H1 (cell line): ENCODE measurements at regions not wholly inside any gene's neighbourhood (a gene's known extent, or its start where the extent isn't known, plus 50 kb on each side); places are given as distances from the start of the nearest gene placed in this dataset.

ENCODE experiments used
- CTCF ChIA-PET: fragments of 300-600 bp; sonication (Branson Sonifier 250); formaldehyde crosslinking; loops from one replicate; lab custom pipeline; 2021; ENCODE audit not compliant: partially characterized antibody; lab: Charles Lee
- POLR2A ChIA-PET: fragments of 300-600 bp; sonication (Branson Sonifier 250); formaldehyde crosslinking; loops from one replicate; lab custom pipeline; 2021; ENCODE audit warnings: inconsistent platforms; ENCODE audit not compliant: partially characterized antibody; lab: Charles Lee
- DNase-seq, 2 experiments: peaks; one replicate each; pipeline versions ENCODE4 v3.0.0 to v3.0.0-alpha.2; 2010 to 2022; ENCODE audit warnings: low spot score in 2 of 2, low read depth in 1 of 2, mixed read lengths in 1 of 2
- FAIRE-seq: peaks from 2 replicates; lab custom pipeline; 2011; peaks lifted over from hg19 to GRCh38; lab: Jason Lieb, UNC
- H2AFZ ChIP-seq: 2 replicates; pipeline ENCODE4 v1.8.1; 2012; ENCODE audit warnings: low read length, inconsistent platforms
- H2AK5ac ChIP-seq: 2 replicates; pipeline ENCODE4 v1.6.1; 2013; ENCODE audit warnings: low read depth, low read length
- H2BK120ac ChIP-seq: replicated peaks from 2 replicates; pipeline ENCODE3; 2013; ENCODE audit warnings: low read depth, low read length, inconsistent platforms
- H2BK12ac ChIP-seq: 2 replicates; pipeline ENCODE4 v1.6.1; 2013; ENCODE audit warnings: low read depth, low read length
- H2BK15ac ChIP-seq: 2 replicates; pipeline ENCODE4 v1.6.1; 2013; ENCODE audit warnings: low read length
- H2BK20ac ChIP-seq: 2 replicates; pipeline ENCODE4 v1.6.1; 2013; ENCODE audit warnings: low read length
- H2BK5ac ChIP-seq: 2 replicates; pipeline ENCODE4 v1.6.1; 2013; ENCODE audit warnings: low read depth, low read length
- H3K14ac ChIP-seq: 2 replicates; pipeline ENCODE4 v1.6.1; 2013; ENCODE audit warnings: inconsistent platforms; ENCODE audit not compliant: insufficient read length
- H3K18ac ChIP-seq: 2 replicates; pipeline ENCODE4 v1.6.1; 2013; ENCODE audit warnings: low read length; ENCODE audit errors: extremely low read depth
- H3K23ac ChIP-seq: 2 replicates; pipeline ENCODE4 v1.6.1; 2013; ENCODE audit warnings: inconsistent platforms; ENCODE audit not compliant: insufficient read length
- H3K23me2 ChIP-seq: 2 replicates; pipeline ENCODE4 v1.6.1; 2013; ENCODE audit warnings: low read depth, low read length
- H3K27ac ChIP-seq: 2 replicates; pipeline ENCODE4 v1.6.1; 2011; ENCODE audit warnings: low read depth, low read length, inconsistent platforms
- H3K27me3 ChIP-seq, 4 experiments: replicated peaks in 1 of 4; 1 replicate in 1 of 4; 2 replicates in 3 of 4; pipeline versions ENCODE4 v1.6.1 to v1.8.1; 2011 to 2013; ENCODE audit warnings: low read length in 3 of 4, mild to moderate bottlenecking in 3 of 4, inconsistent platforms in 2 of 4, mixed read lengths in 2 of 4, moderate library complexity in 1 of 4; ENCODE audit not compliant: control insufficient read depth in 3 of 4, insufficient read depth in 3 of 4; ENCODE audit errors: extremely low read depth in 1 of 4
- H3K36me3 ChIP-seq, 4 experiments: 2 replicates each; pipeline versions ENCODE4 v1.6.1 to v1.8.1; 2011 to 2013; ENCODE audit warnings: mild to moderate bottlenecking in 4 of 4, low read length in 3 of 4, moderate library complexity in 2 of 4, control low read depth in 1 of 4, inconsistent platforms in 1 of 4; ENCODE audit not compliant: insufficient read depth in 4 of 4, control insufficient read depth in 2 of 4
- H3K4ac ChIP-seq: replicated peaks from 2 replicates; pipeline ENCODE3; 2013; ENCODE audit warnings: low read length, low read depth, mixed read lengths, inconsistent platforms; ENCODE audit not compliant: insufficient read length
- H3K4me1 ChIP-seq, 4 experiments: replicated peaks in 1 of 4; 1 replicate in 1 of 4; 2 replicates in 3 of 4; pipeline versions ENCODE4 v1.6.1 to v1.8.1; 2011 to 2013; ENCODE audit warnings: low read length in 3 of 4, inconsistent platforms in 2 of 4, mixed read lengths in 1 of 4; ENCODE audit not compliant: insufficient read depth in 4 of 4, control insufficient read depth in 3 of 4
- H3K4me2 ChIP-seq, 2 experiments: 2 replicates each; pipeline versions ENCODE4 v1.6.1 to v1.8.1; 2011 to 2013; ENCODE audit warnings: low read depth in 2 of 2, low read length in 2 of 2, control low read depth in 1 of 2, inconsistent platforms in 1 of 2, mild to moderate bottlenecking in 1 of 2; ENCODE audit not compliant: insufficient read depth in 1 of 2
- H3K4me3 ChIP-seq, 4 experiments: fragments of 200-600, 300-600 bp in 1 of 4; sonication (generic), shearing (Covaris generic), sonication (Bioruptor Twin) in 1 of 4; 2 replicates each; pipeline versions ENCODE4 v1.5.1 to v1.8.1; 2011 to 2016; ENCODE audit warnings: low read length in 4 of 4, low read depth in 3 of 4, control low read depth in 2 of 4, inconsistent platforms in 2 of 4, mild to moderate bottlenecking in 2 of 4, mixed read lengths in 1 of 4, moderate library complexity in 1 of 4; ENCODE audit not compliant: insufficient read depth in 2 of 4; ENCODE audit errors: extremely low read depth in 1 of 4
- H3K56ac ChIP-seq: replicated peaks from 2 replicates; pipeline ENCODE3; 2013; ENCODE audit warnings: low read depth, mild to moderate bottlenecking, mixed read lengths, low read length, inconsistent platforms; ENCODE audit not compliant: insufficient read length
- H3K79me1 ChIP-seq: 2 replicates; pipeline ENCODE4 v1.6.1; 2013; ENCODE audit warnings: low read depth, low read length, control low read depth
- H3K79me2 ChIP-seq, 2 experiments: 2 replicates each; pipeline versions ENCODE4 v1.6.1 to v1.8.1; 2012 to 2013; ENCODE audit warnings: low read length in 2 of 2, mild to moderate bottlenecking in 2 of 2, inconsistent platforms in 1 of 2; ENCODE audit not compliant: insufficient read depth in 2 of 2, control insufficient read depth in 1 of 2
- H3K9ac ChIP-seq, 4 experiments: replicated peaks in 1 of 4; 1 replicate in 1 of 4; 2 replicates in 3 of 4; pipeline versions ENCODE4 v1.6.1 to v1.8.1; 2011 to 2013; ENCODE audit warnings: low read depth in 3 of 4, low read length in 3 of 4, control low read depth in 2 of 4, mild to moderate bottlenecking in 2 of 4, moderate library complexity in 2 of 4, inconsistent platforms in 1 of 4; ENCODE audit errors: extremely low read depth in 1 of 4
- H3K9me3 ChIP-seq, 2 experiments: 2 replicates each; pipeline versions ENCODE4 v1.6.1 to v1.8.1; 2012 to 2013; ENCODE audit warnings: mild to moderate bottlenecking in 2 of 2, moderate library complexity in 2 of 2, control low read depth in 1 of 2, inconsistent platforms in 1 of 2, low read depth in 1 of 2, low read length in 1 of 2, mixed read lengths in 1 of 2; ENCODE audit not compliant: insufficient read depth in 2 of 2
- H4K20me1 ChIP-seq, 2 experiments: replicated peaks in 1 of 2; 2 replicates each; pipeline versions ENCODE3 to v1.8.1; 2011 to 2013; ENCODE audit warnings: inconsistent platforms in 2 of 2, low read length in 2 of 2, mild to moderate bottlenecking in 1 of 2; ENCODE audit not compliant: insufficient read depth in 2 of 2, control insufficient read depth in 1 of 2
- H4K5ac ChIP-seq: 2 replicates; pipeline ENCODE4 v1.6.1; 2013; ENCODE audit warnings: low read length, low read depth, mixed read lengths, inconsistent platforms; ENCODE audit not compliant: insufficient read length
- H4K8ac ChIP-seq: 2 replicates; pipeline ENCODE4 v1.8.0; 2013; ENCODE audit warnings: mild to moderate bottlenecking, moderate library complexity, low read length, inconsistent platforms; ENCODE audit not compliant: insufficient read depth; ENCODE audit errors: extremely low read depth
- H4K91ac ChIP-seq: replicated peaks from 2 replicates; pipeline ENCODE3; 2013; ENCODE audit warnings: low read length, mixed read lengths, inconsistent platforms; ENCODE audit not compliant: insufficient read length
- BACH1 ChIP-seq: IDR thresholded peaks from 2 replicates; pipeline ENCODE4 v1.6.1; 2012; ENCODE audit warnings: low read length, improper control_type of control experiment
- CBX5 ChIP-seq: fragments of 300-800, 300-1000 bp; sonication (generic); IDR thresholded peaks from 2 replicates; pipeline ENCODE4 v1.7.1; 2016; ENCODE audit warnings: antibody characterized with exemption, low read length, low read depth
- CBX8 ChIP-seq: fragments of 300-800, 300-1000 bp; sonication (generic); IDR thresholded peaks from 2 replicates; pipeline ENCODE4 v1.7.1; 2016; ENCODE audit warnings: low read depth, low read length, borderline replicate concordance
- CTCF ChIP-seq, 3 experiments: IDR thresholded peaks; 1 replicate in 2 of 3; 2 replicates in 1 of 3; pipeline versions ENCODE4 v1.5.1 to v1.6.1; 2011; ENCODE audit warnings: low read length in 3 of 3, mild to moderate bottlenecking in 3 of 3, inconsistent platforms in 2 of 3, low read depth in 1 of 3, moderate library complexity in 1 of 3; ENCODE audit not compliant: insufficient read depth in 1 of 3; ENCODE audit errors: control extremely low read depth in 1 of 3
- HDAC6 ChIP-seq: IDR thresholded peaks from one replicate; pipeline ENCODE4 v1.7.1; 2012; ENCODE audit warnings: low read depth, mild to moderate bottlenecking, inconsistent platforms, low read length, moderate library complexity
- PHF8 ChIP-seq: fragments of 200-600 bp; sonication (generic); conservative IDR thresholded peaks from 2 replicates; pipeline ENCODE4 v1.7.1; 2012; ENCODE audit warnings: low read depth, mild to moderate bottlenecking, inconsistent platforms, low read length, moderate library complexity
- RBBP5 ChIP-seq: IDR thresholded peaks from 2 replicates; pipeline ENCODE4 v1.7.1; 2012; ENCODE audit warnings: low read depth, mild to moderate bottlenecking, inconsistent platforms, low read length, moderate library complexity, borderline replicate concordance
- SIN3A ChIP-seq, 2 experiments: IDR thresholded peaks in 1 of 2; conservative IDR thresholded peaks in 1 of 2; 2 replicates each; pipeline ENCODE4 v1.6.1; 2011 to 2012; ENCODE audit warnings: low read length in 2 of 2, improper control_type of control experiment in 1 of 2, low read depth in 1 of 2, mild to moderate bottlenecking in 1 of 2
- TAF1 ChIP-seq: IDR thresholded peaks from 2 replicates; pipeline ENCODE4 v1.6.1; 2011; ENCODE audit warnings: mild to moderate bottlenecking, low read depth, low read length
- TAF7 ChIP-seq: optimal IDR thresholded peaks from 2 replicates; pipeline ENCODE3; 2011; ENCODE audit warnings: low read depth, mild to moderate bottlenecking, inconsistent platforms, low read length, moderate library complexity, borderline replicate concordance
- TBP ChIP-seq: IDR thresholded peaks from 2 replicates; pipeline ENCODE4 v1.6.1; 2011; ENCODE audit warnings: low read depth, low read length, improper control_type of control experiment
- WGBS, 2 experiments: shearing (Covaris generic) in 1 of 2; methylation state at CpG; one replicate each; pipeline versions ENCODE4 v1.1.6 to v1.1.7; 2013 to 2015; ENCODE audit warnings: low lambda C conversion rate in 2 of 2, mixed read lengths in 2 of 2, inconsistent platforms in 1 of 2, low coverage in 1 of 2, missing lambda C conversion rate in 1 of 2; ENCODE audit not compliant: insufficient replicate concordance in 2 of 2, insufficient coverage in 1 of 2, insufficient read length in 1 of 2; ENCODE audit errors: extremely low coverage in 1 of 2, missing lambda C conversion rate in 1 of 2; 5-methylcytosine and 5-hydroxymethylcytosine counted together

- H3K27ac ChIP-seq, result no peak overlapping the region
- 90% methylated on average over 1 of the region's 1 CpG; no CpG with 5 or more reads in 1 of the 2 experiments for WGBS, 2 experiments
- no peaks in the 10 kb centered on the region for H3K27me3 ChIP-seq
- H2BK12ac ChIP-seq, result no peak overlapping the region
- no peaks in the 10 kb centered on the region for H4K20me1 ChIP-seq
- H3K9me3 ChIP-seq, result no peaks in the 10 kb centered on the region
- no peak overlapping the region for H2BK20ac ChIP-seq
- H2BK5ac ChIP-seq, result no peak overlapping the region
- no peaks in the 10 kb centered on the region for H3K36me3 ChIP-seq
- ChIA-PET CTCF (interaction anchor here (1.9 kb wide), 1 partner anchor 10 kb away, joined by 4 read pairs; no protein-coding TSS in a partner anchor), POLR2A (no interaction called here)
- no peak overlapping the region for H2AK5ac ChIP-seq
- H2BK120ac ChIP-seq, result no peak overlapping the region
- H3K9ac ChIP-seq, result no peak overlapping the region
- H3K4me3 ChIP-seq, result no peak overlapping the region
- no peak overlapping the region for H2BK15ac ChIP-seq
- H3K56ac ChIP-seq, result no peak overlapping the region
- H3K79me1 ChIP-seq, result no peaks in the 10 kb centered on the region
- no peak overlapping the region for H4K91ac ChIP-seq
- H3K4me1 ChIP-seq, result no peaks in the 10 kb centered on the region
- no peak overlapping the region for H3K14ac ChIP-seq
- FAIRE-seq, result no peak
- no peak overlapping the region for H3K4me2 ChIP-seq
- no peak overlapping the region for H3K4ac ChIP-seq
- no peaks in the 10 kb centered on the region; the same call in 1 of the 2 replicates for H3K23me2 ChIP-seq
- no peak for DNase-seq
- no peak overlapping the region for H3K18ac ChIP-seq
- no peak overlapping the region for H4K5ac ChIP-seq
- H3K23ac ChIP-seq, result no peak overlapping the region
- no peak overlapping the region for H4K8ac ChIP-seq
- H3K79me2 ChIP-seq, result no peaks in the 10 kb centered on the region
- H2AFZ ChIP-seq, result no peak overlapping the region
- TF ChIP-seq TBP, result no peak
- no peak for TF ChIP-seq TAF1
- no peak for TF ChIP-seq CBX5
- no peak for TF ChIP-seq CBX8
- no peak for TF ChIP-seq PHF8
- no peak for TF ChIP-seq TAF7
- no peak for TF ChIP-seq HDAC6
- TF ChIP-seq SIN3A (conservative IDR thresholded peaks at IDR 0.05 in 1 of 2, IDR thresholded peaks at IDR 0.05 in 1 of 2; ENCODE audit: low read depth in 1 of 2, low read length in 2 of 2), result no peak
- no peak for TF ChIP-seq BACH1
- no peak for TF ChIP-seq RBBP5
- no peak for TF ChIP-seq CTCF (IDR thresholded peaks at IDR 0.05; ENCODE audit: control extremely low read depth in 1 of 3, insufficient read depth in 1 of 3, low read depth in 1 of 3, low read length in 3 of 3)
These were observed 332.3 kb downstream of the CNTN3 start for GRCh38 chr3:74282202-74282601.
